PC-3 (cell line): ENCODE measurements at regions not wholly inside any gene's neighbourhood (a gene's known extent, or its start where the extent isn't known, plus 50 kb on each side); places are given as distances from the start of the nearest gene placed in this dataset.

Experiments used
- CTCF ChIP-seq: fragments of 300-600 bp; sonication (generic); conservative IDR thresholded peaks from 2 replicates; pipeline ENCODE4 v1.5.1; 2017; ENCODE audit warnings: antibody characterized with exemption, low read depth, mild to moderate bottlenecking, low read length
- EZH2 ChIP-seq: fragments of 300-600 bp; sonication (generic); IDR thresholded peaks from one replicate; pipeline ENCODE4 v1.6.1; 2017; ENCODE audit warnings: antibody characterized with exemption, mild to moderate bottlenecking, low read length; ENCODE audit not compliant: unreplicated experiment

- TF ChIP-seq EZH2 (no peak), CTCF (no peak)
Observed at GRCh38 chr10:84701370-84701720, 373.0 kb downstream of the CCSER2 start.
